Stomach (tissue), 8 donors: ENCODE measurements at regions not wholly inside any gene's neighbourhood (a gene's known extent, or its start where the extent isn't known, plus 50 kb on each side); places are given as distances from the start of the nearest gene placed in this dataset.
"Not testable (repeated sequence)": the region's sequence is repeated elsewhere in the genome, so short reads cannot be mapped to it uniquely, and the experiment has no call there.

ENCODE experiments used
- DNase-seq, 2 donors: peaks; one replicate each; pipeline versions ENCODE4 v3.0.0 to v3.0.0-alpha.2; 2013 to 2019
- H3K27ac ChIP-seq, 5 donors: fragments of 200-600 bp in 4 of 5; sonication (generic) in 4 of 5; one replicate each; pipeline ENCODE4 v1.5.1; 2013 to 2019; ENCODE audit warnings: mild to moderate bottlenecking in 1 of 5, moderate library complexity in 1 of 5
- H3K27me3 ChIP-seq, 3 donors: fragments of 200-600 bp; sonication (generic); one replicate each; pipeline ENCODE4 v1.5.1; 2017 to 2019; ENCODE audit warnings: mixed run types in 1 of 3
- H3K36me3 ChIP-seq, 4 donors: fragments of 200-600 bp; sonication (generic); 1 replicate in 3 of 4; 2 replicates in 1 of 4; pipeline ENCODE4 v1.5.1; 2016 to 2019
- H3K4me1 ChIP-seq, 4 donors: fragments of 200-600 bp; sonication (generic); one replicate each; pipeline ENCODE4 v1.5.1; 2016 to 2019
- H3K4me3 ChIP-seq, 4 donors: fragments of 200-600 bp; sonication (generic) in 3 of 4; one replicate each; pipeline ENCODE4 v1.5.1; 2016 to 2019; ENCODE audit warnings: mild to moderate bottlenecking in 1 of 4
- H3K9me3 ChIP-seq, 4 donors: fragments of 200-600 bp; sonication (generic); one replicate each; pipeline ENCODE4 v1.5.1; 2016 to 2019
- CTCF ChIP-seq, 7 experiments: fragments of 450-650 bp in 4 of 7; fragments of 200-600 bp in 3 of 7; sonication (generic) in 3 of 7; IDR thresholded peaks; one replicate each; pipeline ENCODE4 v1.5.1; 2016 to 2019; ENCODE audit warnings: antibody characterized with exemption in 7 of 7, control low read depth in 2 of 7, mild to moderate bottlenecking in 1 of 7
- EP300 ChIP-seq: sonication (generic); formaldehyde crosslinking; IDR thresholded peaks from one replicate; pipeline ENCODE4 v1.6.1; 2017; ENCODE audit warnings: antibody characterized with exemption
- POLR2A ChIP-seq, 4 donors: fragments of 450-650 bp; IDR thresholded peaks; one replicate each; pipeline ENCODE4 v1.6.1; 2016; ENCODE audit warnings: antibody characterized with exemption in 4 of 4, control low read depth in 2 of 4, mild to moderate bottlenecking in 1 of 4, moderate library complexity in 1 of 4
- POLR2AphosphoS5 ChIP-seq, 3 donors: sonication (generic); formaldehyde crosslinking; IDR thresholded peaks; one replicate each; pipeline ENCODE4 v1.6.1; 2016; ENCODE audit warnings: antibody characterized with exemption in 3 of 3
- WGBS, 5 donors: extraction: QIAGEN DNeasy Blood & Tissue Kit in 3 of 5; methylation state at CpG; one replicate each; pipeline versions ENCODE4 v1.1.5 to v1.1.7; 2013 to 2018; 5-methylcytosine and 5-hydroxymethylcytosine counted together
- intact Hi-C: fragments of 100-400 bp; cut with DNase I; formaldehyde crosslinking; loops from one replicate; pipeline ENCODE4 v1.15.1; 2023; ENCODE audit warnings: low total_unique reads
- donor health status: healthy with polysubstance abuse.
- donor health status: Bipolar disorder and iron deficiency.
- donor health status: healthy.

GRCh38 chr18:57951117-57951796 is 92.8 kb upstream of the NEDD4L start:
- 86 to 90% (median 88%) methylated on average over 8 of the region's 8 CpGs for whole genome bisulfite sequencing, 5 donors
- no peak for TF ChIP-seq POLR2AphosphoS5 (IDR thresholded peaks at IDR 0.05)
- TF ChIP-seq CTCF (IDR thresholded peaks at IDR 0.05): no peak
- no peak for TF ChIP-seq POLR2A (IDR thresholded peaks at IDR 0.05)
- TF ChIP-seq EP300: no peak
- intact Hi-C loops: no loop called here
- Histone ChIP-seq H3K27ac (no peak overlapping the region), H3K27me3 (no peaks in the 10 kb centered on the region), H3K4me3 (no peak overlapping the region), H3K4me1 (peaks cover 0 to 10% (median 0%) of the 10 kb centered on the region in 4 donors), H3K36me3 (no peaks in the 10 kb centered on the region), H3K9me3 (no peaks in the 10 kb centered on the region)
- no peak for DNase-seq

- WGBS, 5 donors: 94 to 98% (median 96%) methylated on average over 2 of the region's 2 CpGs
- TF ChIP-seq POLR2AphosphoS5 (IDR thresholded peaks at IDR 0.05) (no peak), POLR2A (IDR thresholded peaks at IDR 0.05) (no peak), CTCF (IDR thresholded peaks at IDR 0.05) (no peak), EP300 (no peak)
- Histone ChIP-seq H3K27ac (no peak overlapping the region), H3K27me3 (no peaks in the 10 kb centered on the region), H3K4me1 (peaks cover 0 to 10% (median 0%) of the 10 kb centered on the region in 4 donors), H3K36me3 (no peaks in the 10 kb centered on the region), H3K4me3 (no peak overlapping the region), H3K9me3 (no peaks in the 10 kb centered on the region)
- DNase-seq: no peak
- intact Hi-C loops: no loop called here
Observed at GRCh38 chr18:57950542-57950941, 93.5 kb upstream of the NEDD4L start.

- DNase-seq, H3K4me3 ChIP-seq, H3K27me3 ChIP-seq, H3K36me3 ChIP-seq, H3K4me1 ChIP-seq, H3K27ac ChIP-seq, H3K9me3 ChIP-seq, intact Hi-C loops: not testable (repeated sequence)
- WGBS, 5 donors: 90 to 95% (median 94%) methylated on average over 7 of the region's 7 CpGs
Observed at GRCh38 chr18:57949335-57949734, 94.7 kb upstream of the NEDD4L start.

- TF ChIP-seq EP300: no peak
- Histone ChIP-seq H3K9me3 (no peaks in the 10 kb centered on the region), H3K4me3 (no peak overlapping the region), H3K27ac (no peak overlapping the region), H3K4me1 (peaks cover 0 to 4% (median 0%) of the 10 kb centered on the region in 4 donors), H3K36me3 (no peaks in the 10 kb centered on the region), H3K27me3 (no peaks in the 10 kb centered on the region)
- DNase-seq: no peak
- intact Hi-C loops: no loop called here
- 83 to 92% (median 87%) methylated on average over 3 of the region's 3 CpGs for WGBS, 5 donors
Observed at GRCh38 chr18:57947117-57947516, 96.9 kb upstream of the NEDD4L start.

GRCh38 chr18:57943723-57944122 is 100.3 kb upstream of the NEDD4L start:
- Histone ChIP-seq H3K4me3 (no peak overlapping the region), H3K36me3 (no peaks in the 10 kb centered on the region), H3K9me3 (no peaks in the 10 kb centered on the region), H3K27me3 (no peaks in the 10 kb centered on the region), H3K27ac (no peak overlapping the region), H3K4me1 (no peaks in the 10 kb centered on the region)
- no peak for DNase-seq
- TF ChIP-seq POLR2A (IDR thresholded peaks at IDR 0.05): no peak
- no peak for TF ChIP-seq EP300
- no peak for TF ChIP-seq CTCF (IDR thresholded peaks at IDR 0.05)
- no peak for TF ChIP-seq POLR2AphosphoS5 (IDR thresholded peaks at IDR 0.05)
- intact Hi-C loops: no loop called here
- 59 to 73% (median 65%) methylated on average over 1 of the region's 1 CpG for WGBS, 5 donors
